HG02588 (cell line): ENCODE measurements at regions not wholly inside any gene's neighbourhood (a gene's known extent, or its start where the extent isn't known, plus 50 kb on each side); places are given as distances from the start of the nearest gene placed in this dataset.
"Not testable (repeated sequence)": the region's sequence is repeated elsewhere in the genome, so short reads cannot be mapped to it uniquely, and the experiment has no call there.

ENCODE experiments used
- ATAC-seq: cut with Tn5 transposase; IDR thresholded peaks from one replicate; pipeline ENCODE4 v1.9.1; 2021; ENCODE audit warnings: mild to moderate bottlenecking, moderate library complexity; ENCODE audit not compliant: unreplicated experiment

GRCh38 chr1:4166713-4167112, 266.6 kb upstream of the C1orf174 start:
- ATAC-seq: no peak

GRCh38 chr1:4169991-4170390, 269.9 kb upstream of the C1orf174 start:
- no peak for ATAC-seq

- no peak for ATAC-seq
Measured at GRCh38 chr1:4170548-4171340, 270.7 kb upstream of the C1orf174 start.

GRCh38 chr1:4171480-4172450, 271.7 kb upstream of the C1orf174 start:
- ATAC-seq: no peak

GRCh38 chr1:4172644-4173599, 272.9 kb upstream of the C1orf174 start:
- ATAC-seq: no peak

GRCh38 chr1:4173731-4174130, 273.7 kb upstream of the C1orf174 start:
- ATAC-seq: no peak

GRCh38 chr1:4174291-4175200, 274.5 kb upstream of the C1orf174 start:
- no peak for ATAC-seq

GRCh38 chr1:4175566-4176405, 275.7 kb upstream of the C1orf174 start:
- ATAC-seq: no peak

GRCh38 chr1:4176841-4177240, 276.8 kb upstream of the C1orf174 start:
- no peak for ATAC-seq

- ATAC-seq: no peak
Measured at GRCh38 chr1:4177425-4178150, 277.5 kb upstream of the C1orf174 start.

- no peak for ATAC-seq
Measured at GRCh38 chr1:4178501-4179113, 278.5 kb upstream of the C1orf174 start.

GRCh38 chr1:4179914-4180735, 280.1 kb upstream of the C1orf174 start:
- no peak for ATAC-seq

- not testable (repeated sequence) for ATAC-seq
Measured at GRCh38 chr1:4186486-4186885, 286.4 kb upstream of the C1orf174 start.

GRCh38 chr1:4203501-4203900, 303.4 kb upstream of the C1orf174 start:
- no peak for ATAC-seq

GRCh38 chr1:4207183-4207582, 307.1 kb upstream of the C1orf174 start:
- no peak for ATAC-seq

- ATAC-seq: no peak
Measured at GRCh38 chr1:4207842-4208692, 308.0 kb upstream of the C1orf174 start.
